Body of pancreas (tissue), 4 donors: ENCODE measurements at regions not wholly inside any gene's neighbourhood (a gene's known extent, or its start where the extent isn't known, plus 50 kb on each side); places are given as distances from the start of the nearest gene placed in this dataset.
"Not testable (repeated sequence)": the region's sequence is repeated elsewhere in the genome, so short reads cannot be mapped to it uniquely, and the experiment has no call there.

Experiments used
- ATAC-seq: fragments of 150-250 bp; one replicate; pipeline ENCODE4 v1.9.1; 2016
- DNase-seq, 4 donors: peaks; one replicate each; pipeline ENCODE4 v3.0.0-alpha.2; 2019
- H3K27ac ChIP-seq, 4 donors: fragments of 200-600 bp; sonication (generic); 1 replicate in 3 of 4; 2 replicates in 1 of 4; pipeline versions ENCODE4 v1.5.1 to v1.6.1; 2016 to 2019; ENCODE audit warnings: mild to moderate bottlenecking in 1 of 4, mixed read lengths in 1 of 4, moderate library complexity in 1 of 4
- H3K27me3 ChIP-seq, 2 donors: fragments of 200-600 bp; sonication (generic); one replicate each; pipeline ENCODE4 v1.6.0; 2016; ENCODE audit warnings: mild to moderate bottlenecking in 1 of 2
- H3K36me3 ChIP-seq, 2 donors: fragments of 200-600 bp; sonication (generic); replicated peaks in 1 of 2; 2 replicates each; pipeline ENCODE4 v1.5.1; 2016; ENCODE audit warnings: low read depth in 2 of 2; ENCODE audit not compliant: insufficient read depth in 1 of 2
- H3K4me1 ChIP-seq: fragments of 200-600 bp; sonication (generic); one replicate; pipeline ENCODE4 v1.6.0; 2016
- H3K4me3 ChIP-seq, 2 donors: fragments of 200-600 bp; sonication (generic); 1 replicate in 1 of 2; 2 replicates in 1 of 2; pipeline ENCODE4 v1.5.1; 2016 to 2019
- H3K9me3 ChIP-seq, 3 donors: fragments of 200-600 bp; sonication (generic); 1 replicate in 2 of 3; 2 replicates in 1 of 3; pipeline ENCODE4 v1.5.1; 2016
- CTCF ChIP-seq, 7 experiments: fragments of 450-650 bp in 4 of 7; fragments of 200-600 bp in 3 of 7; sonication (generic) in 3 of 7; IDR thresholded peaks; one replicate each; pipeline ENCODE4 v1.5.1; 2016 to 2019; ENCODE audit warnings: antibody characterized with exemption in 7 of 7
- POLR2A ChIP-seq, 3 donors: fragments of 450-650 bp; IDR thresholded peaks; one replicate each; pipeline ENCODE4 v1.6.1; 2016; ENCODE audit warnings: antibody characterized with exemption in 3 of 3, mild to moderate bottlenecking in 2 of 3
- WGBS, 2 donors: methylation state at CpG; one replicate each; pipeline ENCODE4 v1.1.5; 2017; 5-methylcytosine and 5-hydroxymethylcytosine counted together
- intact Hi-C: fragments of 100-400 bp; cut with DNase I; formaldehyde crosslinking; loops from one replicate; pipeline ENCODE4 v1.15.1; 2023

- intact Hi-C loops: loop anchor here (5.0 kb wide), 1 partner anchor 326 kb away; no protein-coding TSS in a partner anchor
- H3K27ac ChIP-seq: no peak overlapping the region
- no peaks in the 10 kb centered on the region for H3K27me3 ChIP-seq
- H3K4me1 ChIP-seq: peaks cover 37% of the 10 kb centered on the region
- no peak for ATAC-seq
- DNase-seq: no peak
- TF ChIP-seq CTCF (IDR thresholded peaks at IDR 0.05): no peak
- no peak for TF ChIP-seq POLR2A (IDR thresholded peaks at IDR 0.05)
- no peaks in the 10 kb centered on the region for H3K9me3 ChIP-seq
- WGBS, 2 donors: 85 to 88% methylated on average over 2 of the region's 2 CpGs
- H3K36me3 ChIP-seq: no peaks in the 10 kb centered on the region
- H3K4me3 ChIP-seq: no peak overlapping the region
Observed at GRCh38 chr22:25451480-25452114, 112.9 kb upstream of the GRK3 start.

- H3K27me3 ChIP-seq: no peaks in the 10 kb centered on the region
- H3K9me3 ChIP-seq: no peaks in the 10 kb centered on the region
- H3K4me3 ChIP-seq: no peak overlapping the region
- TF ChIP-seq CTCF (IDR thresholded peaks at IDR 0.05) (no peak), POLR2A (IDR thresholded peaks at IDR 0.05) (no peak)
- no peak for DNase-seq
- no peak overlapping the region for H3K27ac ChIP-seq
- 70 to 74% methylated on average over 10 of the region's 10 CpGs for WGBS, 2 donors
- intact Hi-C loops: loop anchor here (5.0 kb wide), 1 partner anchor 325 kb away; no protein-coding TSS in a partner anchor
- peaks cover 37% of the 10 kb centered on the region for H3K4me1 ChIP-seq
- H3K36me3 ChIP-seq: no peaks in the 10 kb centered on the region
- ATAC-seq: no peak
Observed at GRCh38 chr22:25452116-25452700, 112.3 kb upstream of the GRK3 start.

GRCh38 chr22:25453058-25453457, 111.4 kb upstream of the GRK3 start:
- WGBS, 2 donors: 94 to 96% methylated on average over 4 of the region's 4 CpGs
- H3K9me3 ChIP-seq: no peaks in the 10 kb centered on the region
- peaks cover 37% of the 10 kb centered on the region for H3K4me1 ChIP-seq
- H3K27me3 ChIP-seq: no peaks in the 10 kb centered on the region
- intact Hi-C loops: loop anchor here (5.0 kb wide), 1 partner anchor 324 kb away; no protein-coding TSS in a partner anchor
- no peak for TF ChIP-seq CTCF (IDR thresholded peaks at IDR 0.05)
- no peak for TF ChIP-seq POLR2A (IDR thresholded peaks at IDR 0.05)
- no peak overlapping the region for H3K4me3 ChIP-seq
- H3K27ac ChIP-seq: no peak overlapping the region
- DNase-seq: no peak
- no peaks in the 10 kb centered on the region for H3K36me3 ChIP-seq
- ATAC-seq: no peak

GRCh38 chr22:25453557-25453956, 110.9 kb upstream of the GRK3 start:
- H3K27ac ChIP-seq: no peak overlapping the region
- H3K9me3 ChIP-seq: no peaks in the 10 kb centered on the region
- DNase-seq (no peak), ATAC-seq (no peak)
- intact Hi-C loops: loop anchor here (5.0 kb wide), 1 partner anchor 324 kb away; no protein-coding TSS in a partner anchor
- no peaks in the 10 kb centered on the region for H3K27me3 ChIP-seq
- H3K36me3 ChIP-seq: peaks cover 0 to under 1% of the 10 kb centered on the region in 2 donors
- no peak overlapping the region for H3K4me3 ChIP-seq
- WGBS, 2 donors: 81 to 88% methylated on average over 5 of the region's 5 CpGs
- TF ChIP-seq CTCF (IDR thresholded peaks at IDR 0.05) (no peak), POLR2A (IDR thresholded peaks at IDR 0.05) (no peak)
- peaks cover 37% of the 10 kb centered on the region for H3K4me1 ChIP-seq

GRCh38 chr22:25456300-25457043, 108.0 kb upstream of the GRK3 start:
- ATAC-seq, intact Hi-C loops, H3K4me3 ChIP-seq, H3K36me3 ChIP-seq, H3K27me3 ChIP-seq, H3K27ac ChIP-seq, DNase-seq, H3K9me3 ChIP-seq: not testable (repeated sequence)
- peaks cover 14% of the 10 kb centered on the region for H3K4me1 ChIP-seq
- 73 to 86% methylated on average over 13 of the region's 13 CpGs for WGBS, 2 donors

- H3K4me1 ChIP-seq, intact Hi-C loops: not testable (repeated sequence)
Observed at GRCh38 chr22:25458631-25459030, 105.8 kb upstream of the GRK3 start.

GRCh38 chr22:25460682-25461081, 103.8 kb upstream of the GRK3 start:
- DNase-seq, H3K9me3 ChIP-seq, ATAC-seq, H3K27me3 ChIP-seq, H3K4me3 ChIP-seq, H3K4me1 ChIP-seq, H3K36me3 ChIP-seq, intact Hi-C loops, H3K27ac ChIP-seq: not testable (repeated sequence)
- 88 to 97% methylated on average over 2 of the region's 2 CpGs for WGBS, 2 donors

More at GRCh38 chr22:25458631-25459030, 105.8 kb upstream of the GRK3 start:
- not testable (repeated sequence) for H3K4me3 ChIP-seq, H3K9me3 ChIP-seq, H3K27me3 ChIP-seq, ATAC-seq, H3K36me3 ChIP-seq, DNase-seq, H3K27ac ChIP-seq
- 87 to 88% methylated on average over 1 of the region's 1 CpG for WGBS, 2 donors
